HG03103 (cell line): ENCODE measurements at regions not wholly inside any gene's neighbourhood (a gene's known extent, or its start where the extent isn't known, plus 50 kb on each side); places are given as distances from the start of the nearest gene placed in this dataset.
"Not testable (repeated sequence)": the region's sequence is repeated elsewhere in the genome, so short reads cannot be mapped to it uniquely, and the experiment has no call there.

ENCODE experiments used
- ATAC-seq: cut with Tn5 transposase; IDR thresholded peaks from one replicate; pipeline ENCODE4 v1.9.1; 2021; ENCODE audit warnings: low read depth; ENCODE audit not compliant: unreplicated experiment

- ATAC-seq = no peak
Measured at GRCh38 chr5:8522646-8523045, 653.7 kb downstream of the MTRR start.

- ATAC-seq = no peak
Measured at GRCh38 chr5:8523501-8523900, 654.6 kb downstream of the MTRR start.

DNA sequence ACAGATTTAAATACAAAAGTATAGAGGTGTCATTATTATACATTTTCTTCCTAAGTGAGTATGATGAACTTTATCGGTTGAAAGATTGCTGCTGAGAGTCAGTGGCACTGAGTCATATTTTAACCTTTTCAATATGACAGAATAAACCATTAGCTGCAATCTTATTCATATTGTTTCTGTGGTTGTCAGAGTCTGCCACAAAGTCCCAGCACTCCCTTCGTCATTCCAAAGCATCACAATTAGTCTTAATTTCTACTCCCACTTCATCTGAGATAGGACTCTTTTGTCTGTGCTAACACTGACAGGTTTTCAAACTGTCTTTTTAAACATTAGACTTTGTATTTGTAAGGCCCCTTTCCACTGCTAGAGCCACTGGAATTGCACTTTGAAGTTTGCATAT, 656.9 kb downstream of the MTRR start:
- no peak for ATAC-seq

DNA sequence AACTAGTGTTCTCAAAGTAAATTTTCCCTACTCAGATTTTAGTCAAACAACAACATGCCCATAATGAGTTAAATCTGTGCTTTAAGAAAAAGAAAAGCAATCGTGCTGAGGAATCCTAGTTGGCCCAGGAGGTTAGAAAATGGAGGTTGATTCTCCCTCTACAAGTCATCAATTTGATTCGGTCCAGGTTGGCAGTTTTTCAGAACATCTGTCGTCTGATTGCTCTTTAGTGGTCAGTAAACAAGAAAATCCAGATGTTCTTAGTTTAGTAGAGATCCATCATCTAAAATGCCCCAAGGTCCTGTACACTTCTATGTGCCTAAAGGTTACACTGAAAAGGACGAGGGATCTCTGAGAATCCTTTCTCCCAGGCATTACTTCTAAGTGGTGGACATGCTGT, 659.2 kb downstream of the MTRR start:
- no peak for ATAC-seq

DNA sequence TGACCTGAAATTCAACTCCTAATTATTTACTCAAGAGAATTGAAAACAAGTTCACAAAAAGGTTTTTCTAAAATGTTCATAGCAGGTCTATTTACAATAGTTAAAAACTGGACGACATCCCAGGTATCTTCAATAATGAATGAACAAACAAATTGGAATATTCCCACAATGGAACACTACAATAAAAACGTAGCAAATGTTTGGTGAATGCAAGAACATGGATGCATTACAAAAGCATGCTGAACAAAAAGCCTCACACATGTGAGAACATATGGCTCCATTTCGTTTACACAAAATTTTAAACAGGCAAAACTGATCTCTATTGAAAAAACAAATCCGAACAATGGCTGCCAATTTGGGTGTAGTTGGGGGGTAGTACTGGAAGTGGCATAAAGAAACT, 669.9 kb downstream of the MTRR start:
- ATAC-seq = no peak

GRCh38 chr5:8540317-8540716, 671.4 kb downstream of the MTRR start:
- ATAC-seq = no peak

DNA sequence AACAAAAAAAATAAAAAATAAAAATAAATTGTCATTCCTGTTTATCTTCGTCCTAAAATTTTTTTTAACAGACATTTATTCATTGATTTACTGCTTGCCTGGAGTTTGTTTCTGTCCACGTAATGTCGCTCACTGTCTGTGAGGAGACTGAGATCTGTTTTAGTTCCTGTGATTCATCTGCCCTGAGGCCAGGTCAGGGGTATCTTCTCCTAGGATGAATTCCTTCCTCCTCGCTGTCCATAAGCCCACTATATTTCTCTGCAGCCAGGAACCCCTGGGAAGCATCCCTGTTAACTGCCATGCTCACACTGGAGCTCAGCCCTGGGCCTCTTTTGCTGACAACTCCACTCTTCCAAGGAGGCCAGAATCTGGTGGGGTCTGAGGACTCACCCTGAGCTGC, 682.0 kb downstream of the MTRR start:
- no peak for ATAC-seq

- no peak for ATAC-seq
Measured at GRCh38 chr5:8553364-8553763, 684.4 kb downstream of the MTRR start.

GRCh38 chr5:8557728-8558127, 688.8 kb downstream of the MTRR start:
- no peak for ATAC-seq

- ATAC-seq = no peak
Measured at GRCh38 chr5:8560776-8561175, 691.8 kb downstream of the MTRR start.

- ATAC-seq = no peak
Measured at GRCh38 chr5:8561224-8561840, 692.4 kb downstream of the MTRR start.

DNA sequence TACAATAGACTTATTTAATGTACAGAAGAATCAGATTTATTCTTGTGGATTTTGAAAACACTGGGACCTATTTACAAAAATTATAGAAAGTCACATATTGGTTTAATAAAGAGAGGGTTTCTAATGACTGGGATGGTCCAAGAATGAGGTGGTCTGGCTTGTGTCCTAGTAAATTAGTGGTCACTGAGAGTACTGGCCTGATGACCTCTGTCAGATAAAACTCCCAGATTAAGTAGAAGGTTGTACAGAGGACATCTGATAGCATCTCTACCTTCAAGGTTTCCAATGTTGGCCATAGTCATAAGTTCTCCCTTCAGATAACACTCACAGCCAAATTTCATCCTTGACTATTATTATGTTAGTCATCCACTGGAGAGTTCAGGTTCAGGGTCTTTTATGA, 692.9 kb downstream of the MTRR start:
- no peak for ATAC-seq

GRCh38 chr5:8563540-8563939, 694.6 kb downstream of the MTRR start:
- ATAC-seq = not testable (repeated sequence)

GRCh38 chr5:8568858-8569257, 699.9 kb downstream of the MTRR start:
- ATAC-seq = no peak

DNA sequence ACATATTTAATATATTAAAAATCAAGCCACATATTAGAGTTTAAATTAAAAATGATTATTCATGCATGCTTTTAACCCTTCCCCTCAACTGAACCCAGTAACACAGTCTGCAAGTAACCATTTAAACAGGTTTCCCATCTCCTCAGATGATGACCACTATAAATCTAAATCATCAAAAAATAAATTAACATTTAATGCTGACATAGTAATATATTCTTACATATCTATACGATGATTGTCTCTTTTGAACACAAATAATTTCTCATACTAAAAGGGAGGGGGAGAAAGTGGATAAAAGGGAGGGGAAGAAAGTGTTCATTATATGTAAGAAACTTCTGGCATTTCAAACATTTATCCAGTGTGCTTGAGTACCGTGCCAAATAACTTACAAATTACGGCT, 701.6 kb downstream of the MTRR start:
- ATAC-seq = no peak

DNA sequence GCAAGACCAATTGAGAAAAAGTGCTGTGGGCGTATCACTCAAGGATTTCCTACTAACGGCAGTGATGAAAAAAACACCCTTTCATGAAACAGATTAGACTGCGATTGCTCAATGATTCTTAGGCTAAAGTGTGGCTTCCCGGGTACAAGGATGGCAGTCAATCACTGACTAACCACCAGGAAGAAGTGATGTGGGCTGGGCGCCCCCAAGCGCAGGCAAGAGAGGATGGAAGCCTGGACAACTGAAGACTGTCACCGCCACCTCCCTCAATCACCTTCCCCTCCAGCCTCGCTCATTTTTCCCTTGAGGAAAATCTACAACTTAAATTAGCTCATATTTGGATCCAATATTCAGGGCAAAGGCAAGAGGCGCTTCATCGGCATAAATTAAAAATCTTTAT, 707.2 kb downstream of the MTRR start:
- no peak for ATAC-seq

DNA sequence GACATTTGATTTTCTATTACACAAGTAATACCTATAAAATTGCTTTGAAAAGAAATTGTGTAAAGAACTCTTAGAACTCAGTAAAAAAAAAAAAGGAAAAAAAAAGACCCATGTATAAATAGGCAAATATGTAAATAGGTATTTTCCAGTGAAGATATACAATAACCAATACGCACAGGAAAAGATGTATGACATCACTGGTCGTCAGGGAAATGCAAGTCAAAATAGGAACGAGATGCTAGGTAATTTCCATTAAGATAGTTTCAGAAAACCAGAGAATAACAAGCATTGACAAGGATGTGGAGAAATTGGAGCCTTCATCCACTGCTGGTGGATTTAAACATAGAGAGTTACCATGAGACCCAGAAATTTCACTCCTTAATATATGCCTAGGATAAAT, 708.8 kb downstream of the MTRR start:
- ATAC-seq = no peak

- ATAC-seq = no peak
Measured at GRCh38 chr5:8580298-8580697, 711.4 kb downstream of the MTRR start.

DNA sequence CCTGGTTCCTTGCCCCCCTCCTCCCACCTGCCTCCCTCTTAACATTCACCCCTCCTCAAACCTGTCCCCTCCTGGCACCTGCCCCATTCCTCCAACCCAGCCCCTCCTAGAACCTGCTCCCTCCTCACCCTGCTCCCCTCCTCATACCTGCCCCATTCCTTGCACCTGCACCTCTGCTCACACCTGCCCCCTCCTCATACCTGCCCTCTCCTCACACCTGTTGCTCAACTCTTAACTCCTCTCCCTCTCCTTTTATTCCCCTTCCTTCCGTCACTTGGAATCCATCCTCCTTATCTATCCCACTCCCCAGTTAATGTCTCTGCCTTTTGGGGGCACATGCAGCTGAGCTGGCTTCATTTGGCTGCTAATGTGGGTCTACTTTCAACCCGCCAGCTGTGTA, 712.1 kb downstream of the MTRR start:
- no peak for ATAC-seq

DNA sequence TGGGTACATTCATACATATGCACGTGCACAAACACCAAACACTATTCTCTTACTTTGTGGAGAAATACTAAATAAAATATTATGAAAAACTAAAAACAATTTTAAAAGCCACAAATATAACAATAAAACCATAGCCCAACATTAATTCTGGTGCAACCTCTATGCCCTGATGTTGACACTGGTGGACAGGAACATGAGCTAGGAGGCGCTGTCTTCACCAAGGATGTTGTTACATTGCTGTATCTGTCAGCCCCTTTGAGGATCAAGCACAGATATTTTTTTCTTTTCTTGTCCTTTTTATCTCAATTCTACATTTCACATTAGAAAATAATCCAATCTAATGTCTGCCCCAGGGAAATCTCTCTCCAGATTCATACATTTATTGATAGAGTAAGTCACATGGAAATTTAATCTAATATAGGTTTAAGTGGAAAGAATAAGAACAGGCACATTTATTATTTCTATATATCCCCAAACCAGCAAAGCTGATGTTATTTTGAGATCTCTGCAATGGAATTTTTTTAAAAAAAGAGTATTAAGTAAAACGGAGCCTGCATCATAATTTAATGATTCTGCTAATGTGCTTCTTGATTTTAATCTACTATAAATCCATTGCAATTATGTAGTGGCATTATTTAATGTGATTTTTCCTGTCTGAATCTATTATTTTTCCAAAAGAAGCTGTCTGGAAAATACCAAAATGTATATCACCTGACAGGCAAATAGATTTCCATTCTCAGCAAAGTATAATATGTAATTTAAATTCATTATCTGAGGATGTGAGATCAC, 716.5 kb downstream of the MTRR start:
- no peak for ATAC-seq

- no peak for ATAC-seq
Measured at GRCh38 chr5:8590959-8591358, 722.0 kb downstream of the MTRR start.

DNA sequence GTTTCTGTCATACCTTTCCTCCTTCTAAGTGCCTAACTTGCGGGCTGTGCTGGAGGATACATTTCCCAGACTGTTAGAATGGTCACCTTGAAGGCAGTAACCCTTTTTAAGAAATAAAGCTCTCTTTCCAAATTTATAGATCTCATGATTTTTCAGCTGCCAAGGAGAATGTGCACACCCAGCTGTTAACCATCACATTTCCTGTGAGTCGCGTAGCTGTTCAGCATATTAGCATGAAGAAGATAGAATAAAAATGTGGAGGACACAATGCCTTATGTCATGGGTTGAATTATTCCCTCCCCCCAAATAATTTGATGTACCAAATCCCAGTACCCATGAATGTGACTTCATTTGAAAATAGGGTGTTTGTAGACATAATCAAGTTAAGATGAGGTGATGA, 729.4 kb downstream of the MTRR start:
- no peak for ATAC-seq
